IMR-90 (cell line): ENCODE measurements at regions not wholly inside any gene's neighbourhood (a gene's known extent, or its start where the extent isn't known, plus 50 kb on each side); places are given as distances from the start of the nearest gene placed in this dataset.

Source experiments
- ATAC-seq: fragments of 200-7000 bp; cut with Tn5 transposase; 2 replicates; pipeline ENCODE4 v1.9.1; 2020; ENCODE audit warnings: low read depth, mild to moderate bottlenecking, moderate library complexity
- BruUV-seq: library from RNA; stranded (reverse); fragments of 400-500 nt; replicated peaks from 2 replicates; lab custom pipeline; 2021; lab: Mats Ljungman, UMichigan
- CTCF ChIA-PET: fragments of 300-600 bp; formaldehyde crosslinking; extraction: SDS; loops from one replicate; lab custom pipeline; 2021; ENCODE audit warnings: antibody characterized with exemption; lab: Yijun Ruan, JAX
- POLR2A ChIA-PET: fragments of 300-600 bp; sonication (Branson Sonifier 250); formaldehyde crosslinking; loops from one replicate; lab custom pipeline; 2022; ENCODE audit warnings: antibody characterized with exemption; ENCODE audit not compliant: unreplicated experiment; lab: Charles Lee
- DNase-seq: peaks from one replicate; pipeline ENCODE4 v3.0.0; 2013
- H2AFZ ChIP-seq: replicated peaks from 2 replicates; pipeline ENCODE3; 2013; ENCODE audit warnings: low read length, mild to moderate bottlenecking; ENCODE audit not compliant: poor library complexity
- H2AK5ac ChIP-seq: 2 replicates; pipeline ENCODE4 v1.6.1; 2013; ENCODE audit warnings: low read depth, low read length, inconsistent platforms
- H2AK9ac ChIP-seq: replicated peaks from 2 replicates; pipeline ENCODE3; 2013; ENCODE audit warnings: mild to moderate bottlenecking, low read depth, low read length, moderate library complexity; ENCODE audit not compliant: poor library complexity
- H2BK120ac ChIP-seq: 2 replicates; pipeline ENCODE4 v1.6.1; 2013; ENCODE audit warnings: low read depth, low read length, inconsistent platforms
- H2BK15ac ChIP-seq: 3 replicates; pipeline ENCODE4 v1.6.1; 2013; ENCODE audit warnings: low read depth, low read length, inconsistent platforms
- H2BK20ac ChIP-seq: 2 replicates; pipeline ENCODE4 v1.6.1; 2013; ENCODE audit warnings: low read depth, mild to moderate bottlenecking, inconsistent platforms, low read length, moderate library complexity
- H2BK5ac ChIP-seq: 2 replicates; pipeline ENCODE4 v1.6.1; 2013; ENCODE audit warnings: mild to moderate bottlenecking, low read depth, low read length, inconsistent platforms; ENCODE audit not compliant: poor library complexity, severe bottlenecking
- H3K14ac ChIP-seq: replicated peaks from 2 replicates; pipeline ENCODE4 v1.6.1; 2013; ENCODE audit warnings: low read depth, low read length, inconsistent platforms
- H3K18ac ChIP-seq: 2 replicates; pipeline ENCODE4 v1.6.1; 2013; ENCODE audit warnings: low read depth, low read length, control low read depth
- H3K23ac ChIP-seq: 2 replicates; pipeline ENCODE4 v1.6.1; 2013; ENCODE audit warnings: low read depth, low read length, inconsistent platforms
- H3K27ac ChIP-seq: 2 replicates; pipeline ENCODE4 v1.5.1; 2013; ENCODE audit warnings: mild to moderate bottlenecking, control low read depth, low read length; ENCODE audit not compliant: insufficient read depth
- H3K27me3 ChIP-seq: 2 replicates; pipeline ENCODE4 v1.6.1; 2013; ENCODE audit warnings: low read length; ENCODE audit not compliant: control insufficient read depth, insufficient read depth
- H3K36me3 ChIP-seq: 2 replicates; pipeline ENCODE4 v1.6.1; 2013; ENCODE audit warnings: low read length, mixed read lengths; ENCODE audit not compliant: control insufficient read depth, insufficient read depth
- H3K4ac ChIP-seq: 2 replicates; pipeline ENCODE4 v1.6.1; 2013; ENCODE audit warnings: low read depth, low read length, inconsistent platforms
- H3K4me1 ChIP-seq: 2 replicates; pipeline ENCODE4 v1.6.1; 2013; ENCODE audit warnings: low read length, mixed read lengths; ENCODE audit not compliant: control insufficient read depth, insufficient read depth
- H3K4me2 ChIP-seq: 2 replicates; pipeline ENCODE4 v1.6.1; 2013; ENCODE audit warnings: low read depth, mild to moderate bottlenecking, control low read depth, low read length, moderate library complexity
- H3K4me3 ChIP-seq: 2 replicates; pipeline ENCODE4 v1.5.1; 2013; ENCODE audit warnings: low read depth, mild to moderate bottlenecking, control low read depth, low read length, moderate library complexity; ENCODE audit not compliant: insufficient read depth
- H3K56ac ChIP-seq: 2 replicates; pipeline ENCODE4 v1.6.1; 2013; ENCODE audit warnings: low read length, inconsistent platforms; ENCODE audit not compliant: insufficient read depth; ENCODE audit errors: extremely low read depth
- H3K79me1 ChIP-seq, 2 experiments: 2 replicates each; pipeline ENCODE4 v1.6.1; 2013; ENCODE audit warnings: low read length in 2 of 2, inconsistent platforms in 1 of 2, low read depth in 1 of 2
- H3K9ac ChIP-seq: 2 replicates; pipeline ENCODE4 v1.6.1; 2013; ENCODE audit warnings: low read depth, low read length, control low read depth
- H3K9me1 ChIP-seq: 2 replicates; pipeline ENCODE4 v1.6.1; 2013; ENCODE audit warnings: low read length, inconsistent platforms; ENCODE audit not compliant: insufficient read depth
- H3K9me3 ChIP-seq: 2 replicates; pipeline ENCODE4 v1.6.1; 2013; ENCODE audit warnings: low read length; ENCODE audit not compliant: control insufficient read depth, insufficient read depth
- H4K20me1 ChIP-seq: 2 replicates; pipeline ENCODE4 v1.6.1; 2013; ENCODE audit warnings: low read length, inconsistent platforms; ENCODE audit not compliant: insufficient read depth
- H4K5ac ChIP-seq: 2 replicates; pipeline ENCODE4 v1.6.1; 2013; ENCODE audit warnings: mild to moderate bottlenecking, low read depth, low read length, control low read depth
- H4K8ac ChIP-seq, 2 experiments: 2 replicates each; pipeline ENCODE4 v1.6.1; 2013; ENCODE audit warnings: low read depth in 2 of 2, low read length in 2 of 2, control low read depth in 1 of 2, inconsistent platforms in 1 of 2
- H4K91ac ChIP-seq: 2 replicates; pipeline ENCODE4 v1.6.1; 2013; ENCODE audit warnings: low read depth, low read length, inconsistent platforms; ENCODE audit not compliant: insufficient read depth
- CEBPB ChIP-seq: IDR thresholded peaks from 2 replicates; pipeline ENCODE4 v1.6.1; 2012; ENCODE audit warnings: low read depth, low read length, improper control_type of control experiment
- CTCF ChIP-seq: conservative IDR thresholded peaks from 2 replicates; pipeline ENCODE4 v1.5.1; 2012; ENCODE audit warnings: mild to moderate bottlenecking, low read depth, low read length, improper control_type of control experiment
- MAZ ChIP-seq: IDR thresholded peaks from 2 replicates; pipeline ENCODE4 v1.6.1; 2012; ENCODE audit warnings: low read depth, mild to moderate bottlenecking, low read length, improper control_type of control experiment, moderate library complexity, borderline replicate concordance
- NFE2L2 ChIP-seq: fragments of 150-350 bp; IDR thresholded peaks from 2 replicates; pipeline ENCODE4 v1.6.1; 2016; ENCODE audit warnings: low read depth, mild to moderate bottlenecking, low read length
- RAD21 ChIP-seq: IDR thresholded peaks from 2 replicates; pipeline ENCODE4 v1.6.1; 2012; ENCODE audit warnings: low read length, improper control_type of control experiment
- WGBS, 2 experiments: methylation state at CpG; one replicate each; pipeline versions ENCODE4 v1.1.5 to v1.1.7; 2013; ENCODE audit warnings: missing lambda C conversion rate in 2 of 2; ENCODE audit not compliant: insufficient read length in 1 of 2; ENCODE audit errors: extremely low coverage in 2 of 2; 5-methylcytosine and 5-hydroxymethylcytosine counted together
- dilution Hi-C: fragments of 300-500 bp; cut with HindIII; formaldehyde crosslinking; loops from one replicate; pipeline ENCODE4 v1.14.3; 2018; ENCODE audit warnings: low sequenced_read_pairs; ENCODE audit not compliant: unreplicated experiment
- in situ Hi-C: fragments of 300-500 bp; cut with MboI; formaldehyde crosslinking; loops from 3 replicates; pipeline ENCODE4 v1.14.3; 2019; ENCODE audit warnings: low sequenced_read_pairs, inconsistent platforms, mixed read lengths
- intact Hi-C: fragments of 100-400 bp; cut with micrococcal nuclease; formaldehyde crosslinking; loops from 2 replicates; pipeline ENCODE4 v1.10.0; 2022
- TF ChIP-seq, protein P1 (sequence below): fragments of 150-350 bp; IDR thresholded peaks from 2 replicates; pipeline ENCODE4 v1.6.1; 2017; ENCODE audit warnings: mild to moderate bottlenecking, antibody characterized with exemption, low read length, low read depth

DNA sequence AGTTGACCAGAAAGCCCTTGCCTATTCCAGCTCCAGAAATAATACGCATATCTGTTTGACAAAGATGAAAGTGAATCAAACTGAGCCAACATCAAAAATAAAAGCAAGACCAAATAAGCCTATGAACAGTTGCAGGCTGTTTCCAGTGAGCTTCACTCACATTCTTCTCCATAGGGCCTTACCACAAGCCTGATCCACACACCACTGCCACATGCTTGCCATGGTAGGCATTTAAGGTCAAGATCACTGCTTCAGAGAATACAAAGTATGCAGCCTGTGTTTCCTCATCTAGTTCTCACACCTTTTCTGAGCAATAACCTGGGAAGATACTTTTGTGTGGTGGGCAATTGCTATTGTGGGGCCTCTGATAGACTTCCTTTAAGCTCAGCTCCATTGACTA is 1060.2 kb downstream of the CDH11 start:
- no peak overlapping the region for H3K4ac ChIP-seq
- no peaks in the 10 kb centered on the region for H3K4me1 ChIP-seq
- no peak overlapping the region for H3K27ac ChIP-seq
- H4K91ac ChIP-seq: no peak overlapping the region
- no peak overlapping the region for H3K14ac ChIP-seq
- H3K36me3 ChIP-seq: no peaks in the 10 kb centered on the region
- POLR2A ChIA-PET: no interaction called here
- no peak overlapping the region for H3K18ac ChIP-seq
- no peak overlapping the region for H2BK5ac ChIP-seq
- no peak overlapping the region for H4K5ac ChIP-seq
- in situ Hi-C loops: no loop called here
- no TSS peak for BruUV-seq
- H4K8ac ChIP-seq: no peak overlapping the region
- no peak overlapping the region for H3K4me3 ChIP-seq
- H2AK5ac ChIP-seq: no peak overlapping the region
- no peak overlapping the region for H3K23ac ChIP-seq
- H2BK20ac ChIP-seq: no peak overlapping the region
- no peak for TF ChIP-seq CTCF
- no peak for TF ChIP-seq RAD21
- TF ChIP-seq MAZ: no peak
- no peak for TF ChIP-seq NFE2L2
- TF ChIP-seq CEBPB: no peak
- TF ChIP-seq, protein P1, sequence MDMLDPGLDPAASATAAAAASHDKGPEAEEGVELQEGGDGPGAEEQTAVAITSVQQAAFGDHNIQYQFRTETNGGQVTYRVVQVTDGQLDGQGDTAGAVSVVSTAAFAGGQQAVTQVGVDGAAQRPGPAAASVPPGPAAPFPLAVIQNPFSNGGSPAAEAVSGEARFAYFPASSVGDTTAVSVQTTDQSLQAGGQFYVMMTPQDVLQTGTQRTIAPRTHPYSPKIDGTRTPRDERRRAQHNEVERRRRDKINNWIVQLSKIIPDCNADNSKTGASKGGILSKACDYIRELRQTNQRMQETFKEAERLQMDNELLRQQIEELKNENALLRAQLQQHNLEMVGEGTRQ: no peak
- H3K79me1 ChIP-seq: no peaks in the 10 kb centered on the region
- no peaks in the 10 kb centered on the region for H3K9me1 ChIP-seq
- intact Hi-C loops: no loop called here
- no peak overlapping the region for H2AFZ ChIP-seq
- DNase-seq: no peak
- H3K4me2 ChIP-seq: no peak overlapping the region
- no peaks in the 10 kb centered on the region for H3K9me3 ChIP-seq
- ATAC-seq: no peak
- no peak overlapping the region for H2BK15ac ChIP-seq
- no peak overlapping the region for H2BK120ac ChIP-seq
- CTCF ChIA-PET: no interaction called here
- dilution Hi-C loops: no loop called here
- no peak overlapping the region for H2AK9ac ChIP-seq
- H3K9ac ChIP-seq: no peak overlapping the region
- no peak overlapping the region for H3K56ac ChIP-seq
- H3K27me3 ChIP-seq: no peaks in the 10 kb centered on the region
- WGBS, 2 experiments: no CpG with 5 or more reads among the region's 1 CpG
- no peaks in the 10 kb centered on the region for H4K20me1 ChIP-seq
